Cardiac fibroblast (primary cell): ENCODE measurements at regions not wholly inside any gene's neighbourhood (a gene's known extent, or its start where the extent isn't known, plus 50 kb on each side); places are given as distances from the start of the nearest gene placed in this dataset.
"Not testable (repeated sequence)": the region's sequence is repeated elsewhere in the genome, so short reads cannot be mapped to it uniquely, and the experiment has no call there.

Experiments
- DNase-seq, 2 donors: peaks; one replicate each; pipeline versions ENCODE4 v3.0.0 to v3.0.0-alpha.2; 2010; ENCODE audit warnings: low read depth in 2 of 2
- H3K4me3 ChIP-seq, 2 donors: replicated peaks in 1 of 2; 1 replicate in 1 of 2; 2 replicates in 1 of 2; pipeline ENCODE4 v1.5.1; 2011; ENCODE audit warnings: low read depth in 2 of 2, low read length in 2 of 2, mild to moderate bottlenecking in 2 of 2, moderate library complexity in 1 of 2
- CTCF ChIP-seq: IDR thresholded peaks from one replicate; pipeline ENCODE4 v1.5.1; 2011; ENCODE audit warnings: low read depth, mild to moderate bottlenecking, low read length, inconsistent platforms

GRCh38 chr4:189809241-189809735, 131.4 kb upstream of the FRG1 start:
- no peak for TF ChIP-seq CTCF
- H3K4me3 ChIP-seq, result no peak overlapping the region
- no peak for DNase-seq

- TF ChIP-seq CTCF, result no peak
- DNase-seq, result no peak
- H3K4me3 ChIP-seq, result no peak overlapping the region
Measured at GRCh38 chr4:189809839-189810238, 130.8 kb upstream of the FRG1 start.

- DNase-seq, H3K4me3 ChIP-seq: not testable (repeated sequence)
Measured at GRCh38 chr4:189810318-189811181, 130.1 kb upstream of the FRG1 start.

- no peak for TF ChIP-seq CTCF
- no peak for DNase-seq
- H3K4me3 ChIP-seq, result no peak overlapping the region
Measured at GRCh38 chr4:189815404-189816192, 125.1 kb upstream of the FRG1 start.

GRCh38 chr4:189822326-189822725, 118.3 kb upstream of the FRG1 start:
- DNase-seq, result no peak
- no peak for TF ChIP-seq CTCF
- no peak overlapping the region for H3K4me3 ChIP-seq

GRCh38 chr4:189823591-189823990, 117.1 kb upstream of the FRG1 start:
- no peak for TF ChIP-seq CTCF
- DNase-seq, result no peak
- no peak overlapping the region for H3K4me3 ChIP-seq

GRCh38 chr4:189825466-189825865, 115.2 kb upstream of the FRG1 start:
- TF ChIP-seq CTCF, result no peak
- no peak for DNase-seq
- no peak overlapping the region for H3K4me3 ChIP-seq
